ENCODE measurements at regions not wholly inside any gene's neighbourhood (a gene's known extent, or its start where the extent isn't known, plus 50 kb on each side); places are given as distances from the start of the nearest gene placed in this dataset.

GRCh38 chr12:44961887-44962286, 85.8 kb upstream of the NELL2 start:
- Histone ChIP-seq H2AFZ (ENCODE audit: low read depth, low read length) (no peak overlapping the region), H3K79me2 (ENCODE audit: insufficient read depth, low read length) (no peaks in the 10 kb centered on the region), H4K20me1 (ENCODE audit: insufficient read depth, low read length) (no peaks in the 10 kb centered on the region), H3K4me2 (ENCODE audit: insufficient read depth, low read length) (no peak overlapping the region), H3K9me3 (ENCODE audit: insufficient read depth, low read length, severe bottlenecking) (no peaks in the 10 kb centered on the region), H3K27ac (ENCODE audit: low read length) (no peak overlapping the region), H3K27me3 (ENCODE audit: insufficient read depth, low read length, poor library complexity) (no peaks in the 10 kb centered on the region), H3K4me3 (ENCODE audit: low read depth in 1 of 2, low read length in 2 of 2) (no peak overlapping the region), H3K9ac (ENCODE audit: low read depth, low read length) (no peak overlapping the region), H3K4me1 (ENCODE audit: insufficient read depth, low read length) (no peaks in the 10 kb centered on the region), H3K36me3 (ENCODE audit: insufficient read depth, low read length) (no peaks in the 10 kb centered on the region)
- ATAC-seq (ENCODE audit: insufficient read depth, low read depth) (no peak), DNase-seq (no peak)
- TF ChIP-seq CTCF (IDR thresholded peaks at IDR 0.05; ENCODE audit: borderline replicate concordance, extremely low read depth, low read length, poor library complexity, severe bottlenecking) (no peak), EZH2 (IDR thresholded peaks at IDR 0.05; ENCODE audit: borderline replicate concordance, low read depth, low read length, severe bottlenecking) (no peak)

GRCh38 chr12:44960856-44961255, 84.7 kb upstream of the NELL2 start:
- Histone ChIP-seq H3K27me3 (ENCODE audit: insufficient read depth, low read length, poor library complexity) (no peaks in the 10 kb centered on the region), H3K9me3 (ENCODE audit: insufficient read depth, low read length, severe bottlenecking) (no peaks in the 10 kb centered on the region), H3K4me1 (ENCODE audit: insufficient read depth, low read length) (no peaks in the 10 kb centered on the region), H4K20me1 (ENCODE audit: insufficient read depth, low read length) (no peaks in the 10 kb centered on the region), H3K27ac (ENCODE audit: low read length) (no peak overlapping the region), H3K36me3 (ENCODE audit: insufficient read depth, low read length) (no peaks in the 10 kb centered on the region), H2AFZ (ENCODE audit: low read depth, low read length) (no peak overlapping the region), H3K4me2 (ENCODE audit: insufficient read depth, low read length) (no peak overlapping the region), H3K9ac (ENCODE audit: low read depth, low read length) (no peak overlapping the region), H3K4me3 (ENCODE audit: low read depth in 1 of 2, low read length in 2 of 2) (no peak overlapping the region), H3K79me2 (ENCODE audit: insufficient read depth, low read length) (no peaks in the 10 kb centered on the region)
- no peak for ATAC-seq (ENCODE audit: insufficient read depth, low read depth)
- no peak for DNase-seq
- no peak for TF ChIP-seq CTCF (IDR thresholded peaks at IDR 0.05; ENCODE audit: borderline replicate concordance, extremely low read depth, low read length, poor library complexity, severe bottlenecking)
- TF ChIP-seq EZH2 (IDR thresholded peaks at IDR 0.05; ENCODE audit: borderline replicate concordance, low read depth, low read length, severe bottlenecking), result no peak

- no peaks in the 10 kb centered on the region for H3K4me1 ChIP-seq (ENCODE audit: insufficient read depth, low read length)
- TF ChIP-seq CTCF (IDR thresholded peaks at IDR 0.05; ENCODE audit: borderline replicate concordance, extremely low read depth, low read length, poor library complexity, severe bottlenecking), result no peak
- no peak for TF ChIP-seq EZH2 (IDR thresholded peaks at IDR 0.05; ENCODE audit: borderline replicate concordance, low read depth, low read length, severe bottlenecking)
- H3K4me2 ChIP-seq (ENCODE audit: insufficient read depth, low read length), result no peak overlapping the region
- no peaks in the 10 kb centered on the region for H3K79me2 ChIP-seq (ENCODE audit: insufficient read depth, low read length)
- no peaks in the 10 kb centered on the region for H3K36me3 ChIP-seq (ENCODE audit: insufficient read depth, low read length)
- H3K27me3 ChIP-seq (ENCODE audit: insufficient read depth, low read length, poor library complexity), result no peaks in the 10 kb centered on the region
- ATAC-seq (ENCODE audit: insufficient read depth, low read depth) (no peak), DNase-seq (no peak)
- no peaks in the 10 kb centered on the region for H4K20me1 ChIP-seq (ENCODE audit: insufficient read depth, low read length)
- H3K4me3 ChIP-seq (ENCODE audit: low read depth in 1 of 2, low read length in 2 of 2), result no peak overlapping the region
- no peak overlapping the region for H3K9ac ChIP-seq (ENCODE audit: low read depth, low read length)
- H3K9me3 ChIP-seq (ENCODE audit: insufficient read depth, low read length, severe bottlenecking), result no peaks in the 10 kb centered on the region
- H2AFZ ChIP-seq (ENCODE audit: low read depth, low read length), result no peak overlapping the region
- no peak overlapping the region for H3K27ac ChIP-seq (ENCODE audit: low read length)
Measured at GRCh38 chr12:44960423-44960822, 84.3 kb upstream of the NELL2 start.

- H3K79me2 ChIP-seq (ENCODE audit: insufficient read depth, low read length), result no peaks in the 10 kb centered on the region
- no peak overlapping the region for H3K4me2 ChIP-seq (ENCODE audit: insufficient read depth, low read length)
- no peak overlapping the region for H3K9ac ChIP-seq (ENCODE audit: low read depth, low read length)
- H2AFZ ChIP-seq (ENCODE audit: low read depth, low read length), result no peak overlapping the region
- DNase-seq (no peak), ATAC-seq (ENCODE audit: insufficient read depth, low read depth) (no peak)
- no peaks in the 10 kb centered on the region for H4K20me1 ChIP-seq (ENCODE audit: insufficient read depth, low read length)
- peaks cover 7% of the 10 kb centered on the region for H3K4me1 ChIP-seq (ENCODE audit: insufficient read depth, low read length)
- no peaks in the 10 kb centered on the region for H3K36me3 ChIP-seq (ENCODE audit: insufficient read depth, low read length)
- H3K4me3 ChIP-seq (ENCODE audit: low read depth in 1 of 2, low read length in 2 of 2), result no peak overlapping the region
- no peak overlapping the region for H3K27ac ChIP-seq (ENCODE audit: low read length)
- no peak for TF ChIP-seq CTCF (IDR thresholded peaks at IDR 0.05; ENCODE audit: borderline replicate concordance, extremely low read depth, low read length, poor library complexity, severe bottlenecking)
- no peak for TF ChIP-seq EZH2 (IDR thresholded peaks at IDR 0.05; ENCODE audit: borderline replicate concordance, low read depth, low read length, severe bottlenecking)
- H3K27me3 ChIP-seq (ENCODE audit: insufficient read depth, low read length, poor library complexity), result peaks cover 4% of the 10 kb centered on the region
- no peaks in the 10 kb centered on the region for H3K9me3 ChIP-seq (ENCODE audit: insufficient read depth, low read length, severe bottlenecking)
Measured at GRCh38 chr12:44947163-44947562, 71.0 kb upstream of the NELL2 start.

All from DND-41 (cell line).